ENCODE measurements at regions not wholly inside any gene's neighbourhood (a gene's known extent, or its start where the extent isn't known, plus 50 kb on each side); places are given as distances from the start of the nearest gene placed in this dataset.
"Not testable (repeated sequence)": the region's sequence is repeated elsewhere in the genome, so short reads cannot be mapped to it uniquely, and the experiment has no call there.

- Histone ChIP-seq H3K4me3 (ENCODE audit: insufficient read depth, low read depth, low read length) (no peak overlapping the region), H3K27me3 (ENCODE audit: control insufficient read depth, insufficient read depth, low read length) (no peaks in the 10 kb centered on the region), H3K36me3 (replicated peaks; ENCODE audit: control insufficient read depth, insufficient read depth, low read length) (no peaks in the 10 kb centered on the region)
- no peak for DNase-seq
These were observed 142.0 kb upstream of the PDE4B start for GRCh38 chr1:65650682-65651081.

GRCh38 chr1:65654526-65654925 is 138.2 kb upstream of the PDE4B start:
- not testable (repeated sequence) for H3K36me3 ChIP-seq (replicated peaks; ENCODE audit: control insufficient read depth, insufficient read depth, low read length); H3K4me3 ChIP-seq (ENCODE audit: insufficient read depth, low read depth, low read length); H3K27me3 ChIP-seq (ENCODE audit: control insufficient read depth, insufficient read depth, low read length); DNase-seq

DNA sequence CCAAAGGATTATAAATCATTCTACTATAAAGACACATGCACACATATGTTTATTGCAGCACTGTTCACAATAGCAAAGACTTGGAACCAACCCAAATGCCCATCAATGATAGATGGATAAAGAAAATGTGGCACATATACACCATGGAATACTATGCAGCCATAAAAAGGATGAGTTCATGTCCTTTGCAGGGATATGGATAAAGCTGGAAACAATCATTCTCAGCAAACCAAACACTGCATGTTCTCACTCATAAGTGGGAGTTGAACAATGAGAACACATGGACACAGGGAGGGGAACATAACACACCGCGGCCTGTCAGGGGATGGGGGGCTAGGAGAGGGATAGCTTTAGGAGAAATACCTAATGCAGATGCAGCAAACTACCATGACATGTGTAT is 135.1 kb upstream of the PDE4B start:
- not testable (repeated sequence) for H3K27me3 ChIP-seq (ENCODE audit: control insufficient read depth, insufficient read depth, low read length); DNase-seq

GRCh38 chr1:65658122-65658521 is 134.6 kb upstream of the PDE4B start:
- H3K36me3 ChIP-seq (replicated peaks; ENCODE audit: control insufficient read depth, insufficient read depth, low read length), result no peaks in the 10 kb centered on the region
- no peak overlapping the region for H3K4me3 ChIP-seq (ENCODE audit: insufficient read depth, low read depth, low read length)
- no peaks in the 10 kb centered on the region for H3K27me3 ChIP-seq (ENCODE audit: control insufficient read depth, insufficient read depth, low read length)
- DNase-seq, result no peak

More for the DNA sequence above, 135.1 kb upstream of the PDE4B start:
- H3K4me3 ChIP-seq (ENCODE audit: insufficient read depth, low read depth, low read length); H3K36me3 ChIP-seq (replicated peaks; ENCODE audit: control insufficient read depth, insufficient read depth, low read length): not testable (repeated sequence)

DNA sequence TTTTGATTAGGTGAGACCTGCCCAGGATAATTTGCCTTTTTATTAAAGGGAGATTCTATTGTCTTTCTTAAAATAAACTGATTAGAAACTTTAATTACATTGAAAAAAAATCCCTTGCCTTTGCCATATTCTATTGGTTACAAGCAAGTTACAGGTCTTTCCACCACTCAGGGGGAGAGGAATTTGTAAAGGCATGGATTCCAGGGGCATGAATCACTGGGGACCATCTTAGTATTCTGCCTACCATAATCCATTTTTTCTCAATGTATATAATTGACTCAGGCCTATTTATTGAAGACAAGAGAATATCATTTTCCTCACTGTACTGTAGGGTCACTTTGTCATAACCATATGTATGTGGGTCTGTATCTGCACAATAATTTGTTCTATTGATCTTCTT is 124.3 kb upstream of the PDE4B start:
- no peaks in the 10 kb centered on the region for H3K36me3 ChIP-seq (replicated peaks; ENCODE audit: control insufficient read depth, insufficient read depth, low read length)
- H3K27me3 ChIP-seq (ENCODE audit: control insufficient read depth, insufficient read depth, low read length), result no peaks in the 10 kb centered on the region
- DNase-seq, result no peak
- no peak overlapping the region for H3K4me3 ChIP-seq (ENCODE audit: insufficient read depth, low read depth, low read length)

- Histone ChIP-seq H3K36me3 (replicated peaks; ENCODE audit: control insufficient read depth, insufficient read depth, low read length) (no peaks in the 10 kb centered on the region), H3K4me3 (ENCODE audit: insufficient read depth, low read depth, low read length) (no peak overlapping the region), H3K27me3 (ENCODE audit: control insufficient read depth, insufficient read depth, low read length) (no peaks in the 10 kb centered on the region)
- DNase-seq, result no peak
These were observed 122.2 kb upstream of the PDE4B start for GRCh38 chr1:65670518-65670917.

DNA sequence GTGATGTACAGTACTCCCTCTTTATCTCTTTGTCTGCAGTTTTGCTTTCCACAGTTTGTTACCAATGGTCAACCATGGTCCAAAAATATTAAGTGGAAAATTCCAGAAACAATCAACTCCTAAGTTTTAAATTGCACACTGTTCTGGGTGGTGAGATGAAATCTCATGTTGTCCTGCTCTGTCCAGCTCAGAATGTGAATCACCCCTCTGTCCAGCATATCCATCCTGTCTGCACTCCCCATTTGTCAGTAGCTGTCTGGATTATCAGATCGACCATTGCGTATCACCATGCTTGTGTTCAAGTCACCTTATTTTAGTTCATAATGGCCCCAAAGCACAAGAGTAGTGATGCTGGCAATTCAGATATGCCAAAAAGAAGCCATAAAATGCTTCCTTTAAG is 118.2 kb upstream of the PDE4B start:
- DNase-seq, result no peak
- H3K36me3 ChIP-seq (replicated peaks; ENCODE audit: control insufficient read depth, insufficient read depth, low read length), result no peaks in the 10 kb centered on the region
- H3K27me3 ChIP-seq (ENCODE audit: control insufficient read depth, insufficient read depth, low read length), result no peaks in the 10 kb centered on the region
- no peak overlapping the region for H3K4me3 ChIP-seq (ENCODE audit: insufficient read depth, low read depth, low read length)

- Histone ChIP-seq H3K4me3 (ENCODE audit: insufficient read depth, low read depth, low read length) (no peak overlapping the region), H3K36me3 (replicated peaks; ENCODE audit: control insufficient read depth, insufficient read depth, low read length) (no peaks in the 10 kb centered on the region), H3K27me3 (ENCODE audit: control insufficient read depth, insufficient read depth, low read length) (no peaks in the 10 kb centered on the region)
- DNase-seq, result no peak
These were observed 112.9 kb upstream of the PDE4B start for GRCh38 chr1:65679773-65680172.

GRCh38 chr1:65681096-65681495 is 111.6 kb upstream of the PDE4B start:
- Histone ChIP-seq H3K4me3 (ENCODE audit: insufficient read depth, low read depth, low read length) (no peak overlapping the region), H3K27me3 (ENCODE audit: control insufficient read depth, insufficient read depth, low read length) (no peaks in the 10 kb centered on the region), H3K36me3 (replicated peaks; ENCODE audit: control insufficient read depth, insufficient read depth, low read length) (no peaks in the 10 kb centered on the region)
- DNase-seq, result no peak

GRCh38 chr1:65687428-65688214 is 105.1 kb upstream of the PDE4B start:
- Histone ChIP-seq H3K27me3 (ENCODE audit: control insufficient read depth, insufficient read depth, low read length) (no peaks in the 10 kb centered on the region), H3K4me3 (ENCODE audit: insufficient read depth, low read depth, low read length) (no peak overlapping the region), H3K36me3 (replicated peaks; ENCODE audit: control insufficient read depth, insufficient read depth, low read length) (no peaks in the 10 kb centered on the region)
- peak; percentile 35 for DNase-seq

GRCh38 chr1:65688215-65688566 is 104.5 kb upstream of the PDE4B start:
- no peaks in the 10 kb centered on the region for H3K27me3 ChIP-seq (ENCODE audit: control insufficient read depth, insufficient read depth, low read length)
- DNase-seq, result no peak
- H3K4me3 ChIP-seq (ENCODE audit: insufficient read depth, low read depth, low read length), result no peak overlapping the region
- no peaks in the 10 kb centered on the region for H3K36me3 ChIP-seq (replicated peaks; ENCODE audit: control insufficient read depth, insufficient read depth, low read length)

- H3K4me3 ChIP-seq (ENCODE audit: insufficient read depth, low read depth, low read length), result no peak overlapping the region
These were observed 103.8 kb upstream of the PDE4B start for GRCh38 chr1:65688848-65689247.

DNA sequence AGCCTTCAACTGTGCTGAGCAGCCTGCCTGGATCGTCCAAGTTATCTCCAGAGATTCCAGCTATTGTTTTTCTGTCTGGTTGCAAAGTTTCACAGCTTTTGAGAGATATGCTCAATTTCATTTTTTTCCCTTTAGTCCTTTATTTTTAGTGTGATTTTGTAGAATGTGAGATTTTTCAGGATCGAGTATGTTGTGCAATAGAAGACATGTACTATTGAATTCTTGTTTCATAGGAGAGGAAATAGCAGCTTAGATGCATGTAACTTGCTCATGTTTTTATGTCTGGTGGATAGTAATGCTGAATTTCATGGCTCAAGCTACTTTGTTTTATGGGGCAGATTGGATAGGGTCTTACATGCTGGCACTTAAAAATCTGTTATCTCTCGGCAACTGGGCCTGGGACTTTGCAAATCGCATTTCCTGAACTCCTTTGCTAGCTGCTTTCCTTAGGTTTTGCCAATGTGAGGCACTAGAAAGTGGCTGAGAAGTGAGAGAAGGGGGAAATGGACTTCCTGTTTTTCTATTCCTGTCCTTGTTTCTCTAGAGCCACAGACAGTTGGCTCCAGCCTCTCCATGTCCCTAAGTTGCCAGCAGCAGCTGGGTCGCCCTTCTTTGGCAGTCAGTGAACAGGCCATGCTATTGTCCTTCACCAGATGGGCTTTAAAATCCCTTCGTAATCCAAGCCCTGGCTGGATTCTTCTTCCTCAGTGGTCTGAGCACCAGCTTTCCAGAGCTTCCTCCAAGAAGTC is 101.4 kb upstream of the PDE4B start:
- H3K36me3 ChIP-seq (replicated peaks; ENCODE audit: control insufficient read depth, insufficient read depth, low read length), result no peaks in the 10 kb centered on the region
- H3K4me3 ChIP-seq (ENCODE audit: insufficient read depth, low read depth, low read length), result no peak overlapping the region
- no peaks in the 10 kb centered on the region for H3K27me3 ChIP-seq (ENCODE audit: control insufficient read depth, insufficient read depth, low read length)
- DNase-seq, result no peak

More at GRCh38 chr1:65688848-65689247, 103.8 kb upstream of the PDE4B start:
- Histone ChIP-seq H3K27me3 (ENCODE audit: control insufficient read depth, insufficient read depth, low read length) (no peaks in the 10 kb centered on the region), H3K36me3 (replicated peaks; ENCODE audit: control insufficient read depth, insufficient read depth, low read length) (no peaks in the 10 kb centered on the region)
- no peak for DNase-seq

- DNase-seq, result no peak
- H3K36me3 ChIP-seq (replicated peaks; ENCODE audit: control insufficient read depth, insufficient read depth, low read length), result no peaks in the 10 kb centered on the region
These were observed 100.7 kb upstream of the PDE4B start for GRCh38 chr1:65691972-65692371.

GRCh38 chr1:65694126-65694525 is 98.6 kb upstream of the PDE4B start:
- Histone ChIP-seq H3K4me3 (ENCODE audit: insufficient read depth, low read depth, low read length) (no peak overlapping the region), H3K27me3 (ENCODE audit: control insufficient read depth, insufficient read depth, low read length) (no peaks in the 10 kb centered on the region), H3K36me3 (replicated peaks; ENCODE audit: control insufficient read depth, insufficient read depth, low read length) (no peaks in the 10 kb centered on the region)
- DNase-seq, result no peak

More at GRCh38 chr1:65691972-65692371, 100.7 kb upstream of the PDE4B start:
- Histone ChIP-seq H3K4me3 (ENCODE audit: insufficient read depth, low read depth, low read length) (no peak overlapping the region), H3K27me3 (ENCODE audit: control insufficient read depth, insufficient read depth, low read length) (no peaks in the 10 kb centered on the region)

Measured in H7 (cell line).